ENCODE measurements at regions not wholly inside any gene's neighbourhood (a gene's known extent, or its start where the extent isn't known, plus 50 kb on each side); places are given as distances from the start of the nearest gene placed in this dataset.
"Not testable (repeated sequence)": the region's sequence is repeated elsewhere in the genome, so short reads cannot be mapped to it uniquely, and the experiment has no call there.

GRCh38 chr2:16039055-16039454, 98.7 kb downstream of the MYCN start:
- DNase-seq: no peak

GRCh38 chr2:16038621-16039020, 98.3 kb downstream of the MYCN start:
- no peak for DNase-seq

GRCh38 chr2:16037808-16038457, 97.6 kb downstream of the MYCN start:
- no peak for DNase-seq

- no peak for DNase-seq
Observed at GRCh38 chr2:16036951-16037350, 96.6 kb downstream of the MYCN start.

GRCh38 chr2:16035747-16036745, 95.7 kb downstream of the MYCN start:
- no peak for DNase-seq

- DNase-seq: no peak
Observed at GRCh38 chr2:16034975-16035746, 94.8 kb downstream of the MYCN start.

- no peak for DNase-seq
Observed at GRCh38 chr2:16034151-16034974, 94.0 kb downstream of the MYCN start.

DNA sequence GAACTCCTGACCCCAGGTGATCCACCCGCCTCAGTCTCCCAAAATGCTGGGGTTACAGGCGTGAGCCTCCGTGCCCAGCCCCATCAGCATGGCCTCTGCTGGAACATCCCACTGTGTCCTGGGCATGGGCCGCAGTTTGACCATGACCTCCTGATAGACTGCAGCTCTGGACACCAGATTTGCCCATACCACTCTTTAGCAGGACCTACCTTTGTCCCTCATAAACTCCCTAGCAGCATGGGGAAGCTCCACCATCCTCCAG, 92.6 kb downstream of the MYCN start:
- no peak for DNase-seq

DNA sequence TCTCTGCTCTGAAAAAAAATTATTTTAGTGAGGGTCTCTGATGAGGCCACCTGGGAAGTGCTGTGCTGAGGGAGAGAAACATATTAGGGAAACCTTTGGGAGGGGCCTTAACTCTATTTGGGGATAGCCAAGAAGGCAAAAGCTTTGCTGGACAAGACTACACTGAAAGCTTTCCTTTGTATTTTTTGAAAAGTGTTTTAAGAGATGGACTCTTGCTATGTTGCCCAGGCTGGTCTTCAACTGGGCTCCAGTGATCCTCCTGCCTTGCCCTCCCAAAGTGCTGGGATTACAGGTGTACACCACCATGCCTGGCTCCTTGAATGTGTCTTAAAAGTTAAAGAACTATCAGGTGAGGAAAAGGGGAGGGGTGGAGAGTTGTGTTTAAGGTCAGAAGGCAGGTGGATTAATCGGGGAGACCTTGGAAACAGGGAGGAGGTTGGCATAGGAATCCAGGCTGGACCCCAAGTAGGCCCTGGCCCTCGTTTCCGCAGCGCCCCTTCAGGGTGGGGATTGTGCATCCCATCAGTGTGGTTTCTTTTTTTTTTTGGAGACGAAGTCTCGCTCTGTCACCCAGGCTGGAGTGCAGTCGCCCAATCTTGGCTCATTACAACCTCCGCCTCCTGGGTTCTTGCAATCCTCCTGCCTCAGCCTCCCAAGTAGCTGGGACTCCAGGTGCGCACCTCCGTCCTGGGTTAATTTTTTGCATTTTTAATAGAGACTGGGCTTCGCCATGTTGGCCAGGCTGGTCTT, 92.1 kb downstream of the MYCN start:
- DNase-seq: no peak

DNA sequence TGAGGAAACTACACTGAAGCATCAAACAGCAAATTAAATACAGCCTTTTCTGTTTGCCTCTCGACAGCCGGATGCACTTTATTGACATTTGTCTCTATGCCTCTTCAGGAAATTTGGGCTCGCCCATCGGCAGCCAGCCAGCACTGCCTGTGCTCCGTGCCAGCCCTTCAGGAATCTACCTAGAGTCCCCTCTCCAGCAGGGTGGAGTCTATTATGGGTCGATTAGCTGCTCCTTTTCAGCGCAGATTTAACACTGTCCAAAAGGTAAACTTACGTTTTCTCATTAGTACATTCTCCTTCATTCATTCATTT, 91.5 kb downstream of the MYCN start:
- no peak for DNase-seq

DNA sequence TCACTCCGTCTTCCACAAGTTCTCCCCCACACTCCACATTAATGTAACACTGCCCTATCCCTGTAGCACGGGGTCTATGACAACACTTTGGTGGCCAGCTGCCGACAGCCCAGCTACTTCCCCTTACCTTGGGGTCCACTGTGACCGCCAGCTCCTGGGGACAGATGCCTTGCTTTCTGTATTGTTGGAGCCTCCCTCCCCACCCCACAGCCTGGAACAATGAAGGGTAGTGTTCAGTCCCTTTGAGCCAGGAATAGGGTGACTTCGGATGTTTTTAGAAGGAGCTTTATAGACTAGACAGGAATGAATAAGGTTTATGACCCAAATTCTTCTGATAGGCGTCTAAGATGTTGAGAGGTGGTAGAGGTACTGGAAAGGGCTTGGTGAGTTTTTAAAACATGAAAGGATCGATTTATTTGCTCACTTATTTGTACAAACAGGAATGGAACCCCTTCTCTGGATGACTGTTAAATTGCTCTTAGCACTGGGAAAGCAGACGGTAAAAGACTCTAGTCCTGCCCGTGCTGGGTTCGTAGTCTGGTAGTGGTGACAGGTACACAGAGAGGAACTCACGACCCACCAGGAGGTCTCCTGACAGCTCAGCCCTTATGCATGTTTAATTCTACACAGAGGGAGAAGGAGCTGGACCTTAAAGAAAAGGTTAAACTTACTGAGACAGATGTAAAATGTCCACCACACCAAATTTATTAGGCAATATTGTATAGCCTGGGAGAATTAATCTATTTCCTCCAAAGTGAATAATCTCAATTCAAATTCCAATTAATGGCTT, 90.9 kb downstream of the MYCN start:
- DNase-seq: no peak

DNA sequence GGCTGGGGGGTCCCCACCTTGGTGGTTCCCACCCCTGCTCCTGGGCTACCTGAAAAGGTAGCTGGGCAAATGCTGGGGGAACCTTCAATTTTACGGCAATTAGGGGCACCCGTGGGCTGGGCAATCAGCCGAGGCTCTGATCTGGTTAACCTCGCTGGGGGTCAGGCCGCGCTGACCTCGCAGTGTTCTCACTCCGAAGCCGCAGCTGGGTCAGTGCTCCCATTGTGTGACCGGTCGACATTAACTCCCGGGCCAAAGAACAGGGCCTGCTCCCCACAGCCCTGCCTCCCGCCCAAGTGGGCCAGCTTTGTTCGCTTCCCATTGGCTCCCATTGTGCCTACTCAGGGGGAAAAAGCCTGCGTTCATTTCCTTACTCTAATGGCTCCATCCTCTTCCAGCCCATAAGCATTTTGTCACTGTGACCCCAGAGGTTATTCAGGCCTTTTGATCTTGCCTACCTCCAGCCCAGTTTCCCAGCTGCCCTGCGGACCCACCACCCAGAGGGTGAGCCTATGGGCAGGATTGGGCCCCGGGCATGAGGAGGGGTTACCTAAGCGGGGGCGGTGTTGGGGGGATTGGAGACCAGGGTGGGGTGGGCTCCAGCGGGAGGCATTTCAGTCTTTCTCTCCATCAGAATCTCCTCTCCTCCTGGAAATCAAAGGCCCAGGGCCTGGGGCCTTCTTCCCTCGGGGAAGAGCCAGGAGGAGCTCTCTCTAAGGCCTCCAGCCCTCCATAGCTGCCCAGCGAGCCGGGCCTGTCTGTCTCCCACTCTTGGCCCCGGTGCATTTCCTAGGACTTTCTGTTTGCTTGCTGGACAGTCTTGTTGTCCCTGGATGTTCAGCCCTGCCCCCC, 90.1 kb downstream of the MYCN start:
- no peak for DNase-seq

DNA sequence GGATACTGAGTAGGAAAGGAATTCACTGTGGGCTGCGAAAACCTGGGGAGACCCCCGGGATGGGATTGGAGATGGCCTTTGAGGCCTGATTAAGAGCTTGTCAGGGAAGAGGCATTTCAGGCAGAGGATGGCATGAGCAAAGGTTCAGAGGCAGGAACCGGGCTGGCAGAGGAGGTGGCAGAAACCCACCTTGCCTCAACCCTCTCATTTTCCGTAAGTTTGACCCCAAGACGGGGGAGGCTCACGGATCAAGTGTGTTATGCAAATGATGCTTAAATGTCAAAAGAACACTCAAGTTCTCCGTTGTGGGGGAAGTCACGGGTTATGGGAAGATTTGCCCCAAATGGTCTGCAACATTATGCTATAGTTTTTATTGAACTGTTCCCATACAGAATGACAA, 88.3 kb downstream of the MYCN start:
- no peak for DNase-seq

GRCh38 chr2:16026816-16027501, 86.6 kb downstream of the MYCN start:
- DNase-seq: no peak

- no peak for DNase-seq
Observed at GRCh38 chr2:16025876-16026640, 85.7 kb downstream of the MYCN start.

DNA sequence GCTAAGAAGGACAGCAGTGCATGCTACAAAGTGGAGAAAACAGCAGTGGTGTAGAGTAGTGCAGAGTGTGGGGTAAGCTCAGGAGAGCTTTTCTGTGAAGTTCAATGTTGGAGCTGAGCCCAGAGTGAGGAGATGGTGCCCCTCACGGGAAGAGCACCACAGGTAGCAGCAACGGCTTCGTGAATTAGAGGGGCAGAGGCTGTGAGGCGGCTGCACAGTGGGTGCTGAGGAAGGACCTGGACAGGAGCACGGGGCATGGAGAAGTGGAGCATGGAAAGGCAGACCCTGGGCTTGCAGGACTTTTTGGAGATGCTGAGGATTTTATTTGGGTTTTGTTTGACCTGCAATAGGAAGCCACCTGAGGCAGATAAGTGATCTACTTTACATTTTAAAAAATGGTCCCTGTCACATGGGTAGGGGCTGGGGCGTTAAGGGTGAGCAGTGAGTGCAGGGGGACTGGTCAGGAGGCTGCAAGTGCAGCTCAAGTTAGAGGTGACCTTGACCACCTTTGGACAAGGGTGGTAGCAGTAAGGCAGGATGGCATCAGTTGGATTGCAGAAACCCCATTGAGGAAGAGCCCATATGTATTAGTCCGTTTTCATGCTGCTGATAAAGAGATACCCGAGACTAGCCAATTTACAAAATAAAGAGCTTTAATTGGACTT, 85.0 kb downstream of the MYCN start:
- no peak for DNase-seq

DNA sequence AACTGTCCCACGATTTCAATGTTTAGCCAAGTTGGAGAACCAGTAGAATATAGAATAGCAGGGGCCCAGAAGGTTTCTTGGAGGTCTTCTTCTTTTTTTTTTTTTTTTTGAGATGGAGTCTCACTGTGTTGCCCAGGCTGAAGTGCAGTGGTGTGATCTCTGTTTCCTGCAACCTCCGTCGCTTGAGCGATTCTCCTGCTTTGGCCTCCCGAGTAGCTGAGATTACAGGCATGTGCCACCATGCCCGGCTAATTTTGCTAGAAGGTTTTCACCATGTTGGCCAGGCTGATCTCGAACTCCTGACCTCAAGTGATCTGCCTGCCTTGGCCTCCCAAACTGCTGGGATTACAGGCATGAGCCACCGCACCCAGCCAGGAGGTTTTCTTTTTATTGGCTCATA, 84.3 kb downstream of the MYCN start:
- DNase-seq: not testable (repeated sequence)

Data from activated T-cell treated with anti-CD3 and anti-CD28 coated beads, Interleukin-2, amount 50 U/mL, for 1 hour (primary cell).